ENCODE measurements at regions not wholly inside any gene's neighbourhood (a gene's known extent, or its start where the extent isn't known, plus 50 kb on each side); places are given as distances from the start of the nearest gene placed in this dataset. TPM values are rescaled to one million over a fixed set of nuclear protein-coding genes. Genes with fewer than 3 reads are reported as not detected.
A peak's percentile ranks its signal among the peaks of the same experiment; 100 is the strongest.
"Not testable (repeated sequence)": the region's sequence is repeated elsewhere in the genome, so short reads cannot be mapped to it uniquely, and the experiment has no call there.

DNA sequence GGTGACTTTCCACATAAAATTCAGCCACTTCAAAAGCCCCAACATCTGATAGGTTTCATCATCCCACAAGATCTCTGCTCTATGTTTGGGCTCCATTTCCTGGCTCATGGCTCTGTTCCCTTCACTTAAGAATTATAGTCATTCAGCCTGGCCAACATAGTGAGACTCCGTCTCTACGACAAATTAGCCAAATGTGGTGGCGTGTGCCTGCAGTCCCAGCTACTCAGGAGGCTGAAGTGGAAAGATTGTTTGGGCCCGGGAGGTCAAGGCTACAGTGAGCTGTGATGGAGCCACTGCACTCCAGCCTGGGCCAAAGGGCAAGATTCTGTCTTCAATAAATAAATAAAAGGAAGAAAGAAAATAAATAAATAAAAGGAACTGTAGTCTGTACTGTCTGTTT, 57.9 kb upstream of the CTSV start:
- DNase-seq: no peak
- TF ChIP-seq POLR2A (IDR thresholded peaks at IDR 0.05): no peak
- TF ChIP-seq, protein P1, sequence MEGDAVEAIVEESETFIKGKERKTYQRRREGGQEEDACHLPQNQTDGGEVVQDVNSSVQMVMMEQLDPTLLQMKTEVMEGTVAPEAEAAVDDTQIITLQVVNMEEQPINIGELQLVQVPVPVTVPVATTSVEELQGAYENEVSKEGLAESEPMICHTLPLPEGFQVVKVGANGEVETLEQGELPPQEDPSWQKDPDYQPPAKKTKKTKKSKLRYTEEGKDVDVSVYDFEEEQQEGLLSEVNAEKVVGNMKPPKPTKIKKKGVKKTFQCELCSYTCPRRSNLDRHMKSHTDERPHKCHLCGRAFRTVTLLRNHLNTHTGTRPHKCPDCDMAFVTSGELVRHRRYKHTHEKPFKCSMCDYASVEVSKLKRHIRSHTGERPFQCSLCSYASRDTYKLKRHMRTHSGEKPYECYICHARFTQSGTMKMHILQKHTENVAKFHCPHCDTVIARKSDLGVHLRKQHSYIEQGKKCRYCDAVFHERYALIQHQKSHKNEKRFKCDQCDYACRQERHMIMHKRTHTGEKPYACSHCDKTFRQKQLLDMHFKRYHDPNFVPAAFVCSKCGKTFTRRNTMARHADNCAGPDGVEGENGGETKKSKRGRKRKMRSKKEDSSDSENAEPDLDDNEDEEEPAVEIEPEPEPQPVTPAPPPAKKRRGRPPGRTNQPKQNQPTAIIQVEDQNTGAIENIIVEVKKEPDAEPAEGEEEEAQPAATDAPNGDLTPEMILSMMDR (IDR thresholded peaks at IDR 0.05): no peak
- H3K4me3 ChIP-seq (replicated peaks in 1 of 3): no peak overlapping the region
- no peaks in the 10 kb centered on the region for H3K4me1 ChIP-seq
- H3K27ac ChIP-seq: no peak overlapping the region
- H3K27me3 ChIP-seq: no peaks in the 10 kb centered on the region
- intact Hi-C loops (cut with DNase I): no loop called here
- 93 to 95% methylated on average over 4 of the region's 4 CpGs for WGBS, 2 donors
- no peaks in the 10 kb centered on the region for H3K36me3 ChIP-seq
- H3K9me3 ChIP-seq: no peaks in the 10 kb centered on the region

DNA sequence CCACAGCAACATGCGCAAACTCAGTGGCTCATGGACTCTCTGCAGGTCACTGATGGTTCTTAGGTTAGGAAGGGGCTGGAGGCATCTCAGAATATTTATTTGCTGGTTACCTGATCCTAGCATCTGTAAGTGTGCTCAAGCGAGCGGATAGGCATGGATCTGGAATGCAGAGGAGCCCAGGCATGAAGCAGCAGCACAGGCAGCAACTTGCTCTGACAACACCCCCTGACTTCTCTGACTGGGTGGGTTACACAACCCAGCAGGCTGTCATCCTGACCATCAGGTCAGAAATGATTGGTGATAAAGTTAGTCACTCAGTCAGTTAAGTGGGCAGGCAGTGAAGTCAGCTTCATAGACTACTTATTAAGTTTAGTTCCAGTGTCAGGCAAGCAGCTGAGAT, 50.4 kb upstream of the CTSV start:
- intact Hi-C loops (cut with DNase I); H3K4me1 ChIP-seq; H3K27me3 ChIP-seq; H3K36me3 ChIP-seq; H3K9me3 ChIP-seq; H3K27ac ChIP-seq; H3K4me3 ChIP-seq (replicated peaks in 1 of 3): not testable (repeated sequence)
- 35 to 41% methylated on average over 3 of the region's 3 CpGs for WGBS, 2 donors
- DNase-seq: peak; percentile 8 to 13

Small RNA genes in the stretch of these regions (small RNA-seq; reads per million reads assigned to genes)
- not detected for gene RNU6-798P
